ENCODE measurements at regions not wholly inside any gene's neighbourhood (a gene's known extent, or its start where the extent isn't known, plus 50 kb on each side); places are given as distances from the start of the nearest gene placed in this dataset.
"Not testable (repeated sequence)": the region's sequence is repeated elsewhere in the genome, so short reads cannot be mapped to it uniquely, and the experiment has no call there.

DNA sequence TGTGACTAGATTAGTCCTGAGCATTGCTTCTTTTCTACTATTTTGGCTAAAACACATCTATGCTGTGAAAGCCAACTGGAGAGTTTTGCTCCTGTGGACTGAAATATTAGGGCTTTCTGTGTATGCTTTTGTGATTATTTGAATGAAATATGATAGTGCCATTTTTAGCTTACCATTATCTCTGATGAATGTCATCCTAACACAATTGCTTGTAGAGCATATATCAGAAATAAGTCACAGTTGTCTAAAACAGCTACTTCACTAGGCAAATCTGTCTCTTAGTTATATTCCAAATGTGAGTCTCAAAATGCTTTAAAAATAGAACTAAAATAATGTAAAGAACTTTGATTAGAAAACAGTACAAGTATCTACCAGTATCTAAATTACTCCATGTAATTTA, 401.4 kb upstream of the PTCHD4 start:
- DNase-seq (ENCODE audit: low spot score), result no peak
- intact Hi-C loops (cut with DNase I), result no loop called here

DNA sequence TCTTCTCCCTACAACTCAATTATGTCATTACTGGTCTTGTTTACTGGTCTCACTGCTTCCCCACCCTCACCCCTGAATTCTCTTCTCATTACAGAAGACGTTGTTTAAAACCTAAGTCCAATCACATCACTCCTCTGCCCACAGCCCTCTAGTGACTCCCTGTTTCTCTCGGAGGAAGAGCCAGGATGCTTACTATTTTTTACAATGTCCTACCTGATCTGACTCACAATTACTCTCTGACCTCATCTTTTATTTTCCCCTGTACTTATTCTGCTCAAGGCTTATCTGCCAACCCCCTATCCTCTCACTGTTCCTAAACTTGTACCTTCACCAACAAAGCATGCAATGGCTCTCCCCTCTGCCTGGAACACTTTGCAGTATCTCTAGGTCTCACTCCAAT, 400.4 kb upstream of the PTCHD4 start:
- intact Hi-C loops (cut with DNase I), result no loop called here
- no peak for DNase-seq (ENCODE audit: low spot score)

DNA sequence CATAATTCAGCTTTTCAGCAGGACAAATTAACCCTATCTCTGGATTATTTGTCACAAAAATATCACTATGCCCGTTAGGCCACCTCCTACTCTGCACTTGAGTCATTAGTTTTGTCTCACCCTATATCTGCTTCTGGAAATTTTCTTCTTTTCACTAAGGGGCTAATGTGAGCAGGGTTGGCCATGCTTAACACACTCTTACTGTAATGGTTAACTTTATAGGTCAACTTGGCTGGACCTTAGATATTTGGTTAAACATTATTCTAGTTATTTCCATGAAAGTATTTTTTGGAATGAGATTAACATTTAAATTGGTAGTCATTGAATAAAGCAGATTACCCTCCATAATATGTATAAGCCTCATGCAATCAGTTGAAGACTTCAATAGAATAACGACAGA, 394.6 kb upstream of the PTCHD4 start:
- DNase-seq (ENCODE audit: low spot score), result no peak
- intact Hi-C loops (cut with DNase I), result no loop called here

DNA sequence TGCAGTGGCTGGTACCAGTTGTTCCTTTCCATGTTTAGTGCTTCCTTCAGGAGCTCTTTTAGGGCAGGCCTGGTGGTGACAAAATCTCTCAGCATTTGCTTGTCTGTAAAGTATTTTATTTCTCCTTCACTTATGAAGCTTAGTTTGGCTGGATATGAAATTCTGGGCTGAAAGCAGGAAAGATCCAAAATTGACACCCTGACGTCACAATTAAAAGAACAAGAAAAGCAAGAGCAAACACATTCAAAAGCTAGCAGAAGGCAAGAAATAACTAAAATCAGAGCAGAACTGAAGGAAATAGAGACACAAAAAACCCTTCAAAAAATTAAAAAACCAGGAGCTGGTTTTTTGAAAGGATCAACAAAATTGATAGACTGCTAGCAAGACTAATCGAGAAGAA, 382.4 kb upstream of the PTCHD4 start:
- intact Hi-C loops (cut with DNase I); DNase-seq (ENCODE audit: low spot score): not testable (repeated sequence)

DNA sequence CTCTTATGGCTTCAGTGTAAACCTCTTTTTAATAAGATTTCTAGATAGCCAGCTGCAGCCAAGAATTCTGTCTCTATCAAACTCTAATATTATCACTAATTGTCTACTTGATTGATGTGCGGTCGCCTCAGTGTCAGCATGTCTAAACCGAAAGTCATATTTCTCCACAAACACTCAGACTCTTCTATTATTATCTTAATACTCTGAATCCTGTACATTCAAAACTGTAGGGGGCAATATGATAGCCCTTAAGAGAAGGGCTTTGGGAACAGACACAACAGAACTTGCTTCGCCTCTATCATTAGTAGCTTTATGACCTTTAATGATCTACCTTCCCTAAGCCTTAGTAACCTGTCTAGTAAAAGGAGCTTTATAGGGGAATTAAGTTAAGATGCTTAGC, 379.7 kb upstream of the PTCHD4 start:
- DNase-seq (ENCODE audit: low spot score), result no peak
- intact Hi-C loops (cut with DNase I), result no loop called here

DNA sequence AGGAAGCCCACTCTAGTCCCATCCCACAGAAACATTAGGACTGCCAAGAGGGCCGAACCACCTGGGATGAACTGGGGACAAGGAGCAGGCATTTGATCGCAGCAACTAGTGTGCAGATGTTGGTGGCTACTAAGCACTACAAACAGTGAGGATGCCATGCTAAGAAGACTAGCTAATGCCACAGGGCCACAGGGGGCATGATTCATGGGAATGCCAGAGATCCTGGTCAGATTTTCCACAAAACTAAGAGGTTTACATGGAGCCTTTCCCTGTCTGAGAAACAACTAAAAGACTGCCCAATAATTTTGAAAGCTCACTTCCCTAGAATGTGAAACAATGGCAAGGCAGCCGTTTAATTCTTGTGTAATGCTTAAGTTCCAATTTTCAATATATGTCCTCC, 375.9 kb upstream of the PTCHD4 start:
- intact Hi-C loops (cut with DNase I), result no loop called here
- DNase-seq (ENCODE audit: low spot score), result no peak

DNA sequence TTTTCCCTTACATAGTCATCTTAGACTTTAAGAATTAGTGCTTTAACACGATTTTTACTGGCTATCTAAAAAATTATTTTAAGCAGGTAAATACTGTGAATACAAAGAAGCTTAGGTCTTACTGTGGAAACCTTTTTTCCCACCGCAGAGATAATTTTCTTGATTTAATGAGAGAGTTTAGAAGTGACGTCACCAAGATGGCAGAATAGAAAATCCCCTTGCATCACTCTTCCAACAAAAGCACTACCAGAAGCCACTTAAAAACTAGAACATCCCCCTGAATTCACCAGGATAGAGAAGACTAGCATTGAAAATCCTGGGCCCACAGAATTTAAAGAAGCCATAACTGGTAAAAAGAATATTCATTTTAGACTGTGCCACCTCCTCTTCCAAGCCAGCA, 375.4 kb upstream of the PTCHD4 start:
- intact Hi-C loops (cut with DNase I), result no loop called here
- no peak for DNase-seq (ENCODE audit: low spot score)

DNA sequence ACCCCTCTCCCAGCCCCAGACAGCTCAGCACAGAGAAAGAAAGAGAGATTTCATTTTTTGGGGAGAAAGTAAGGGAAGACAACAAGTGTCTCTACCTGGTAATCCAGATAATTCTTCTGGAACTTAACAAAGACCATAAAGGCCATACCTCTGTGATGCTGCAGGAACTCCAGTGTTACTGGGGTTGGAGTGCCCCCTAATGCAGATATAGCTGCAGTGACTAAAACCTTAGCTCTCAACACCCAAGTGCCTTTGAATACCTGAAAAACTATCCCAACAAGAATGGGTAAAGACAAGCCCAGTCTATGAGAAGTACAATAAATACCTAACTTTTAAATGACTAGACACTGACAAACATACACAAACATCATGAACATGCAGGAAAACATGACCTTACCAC, 365.3 kb upstream of the PTCHD4 start:
- no peak for DNase-seq (ENCODE audit: low spot score)
- intact Hi-C loops (cut with DNase I), result no loop called here

DNA sequence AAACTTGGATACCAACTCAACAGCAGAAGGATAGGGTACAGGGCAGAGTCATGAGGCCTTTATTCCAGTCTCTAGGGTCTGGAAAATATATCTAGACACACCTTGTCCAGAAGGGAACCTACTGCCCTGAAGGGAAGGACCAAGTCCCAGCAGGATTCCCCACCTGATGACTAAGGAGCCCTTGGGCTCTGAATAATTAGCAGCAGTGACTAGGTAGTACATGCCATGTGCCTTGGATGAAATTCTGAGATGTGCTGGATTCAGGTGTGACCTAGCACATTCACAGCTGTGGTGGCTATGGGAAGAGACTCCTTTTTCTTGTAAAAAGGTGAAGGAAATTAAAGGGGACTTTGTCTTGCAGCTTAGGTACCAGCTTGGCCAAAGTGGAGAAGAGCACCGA, 364.3 kb upstream of the PTCHD4 start:
- no peak for DNase-seq (ENCODE audit: low spot score)
- intact Hi-C loops (cut with DNase I), result no loop called here

DNA sequence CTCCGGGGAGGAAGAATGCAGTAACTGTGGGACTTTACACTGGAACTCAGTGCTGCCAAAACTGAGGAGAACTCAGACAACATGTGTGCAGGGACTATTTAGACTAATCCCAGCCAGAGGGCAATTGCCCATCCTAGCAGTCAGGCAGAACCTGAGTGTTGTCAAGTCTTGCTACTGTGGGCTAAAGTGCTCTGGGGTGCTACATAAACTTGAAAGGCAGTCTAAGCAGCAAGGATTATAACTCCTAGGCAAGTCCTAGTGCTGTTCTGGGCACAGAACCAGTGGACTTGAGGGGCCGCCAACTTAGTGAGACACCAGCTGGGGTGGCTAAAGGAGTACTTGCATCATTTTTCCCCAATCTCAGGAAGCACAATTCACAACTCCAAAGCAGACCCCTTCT, 363.8 kb upstream of the PTCHD4 start:
- DNase-seq (ENCODE audit: low spot score), result no peak
- intact Hi-C loops (cut with DNase I), result no loop called here

DNA sequence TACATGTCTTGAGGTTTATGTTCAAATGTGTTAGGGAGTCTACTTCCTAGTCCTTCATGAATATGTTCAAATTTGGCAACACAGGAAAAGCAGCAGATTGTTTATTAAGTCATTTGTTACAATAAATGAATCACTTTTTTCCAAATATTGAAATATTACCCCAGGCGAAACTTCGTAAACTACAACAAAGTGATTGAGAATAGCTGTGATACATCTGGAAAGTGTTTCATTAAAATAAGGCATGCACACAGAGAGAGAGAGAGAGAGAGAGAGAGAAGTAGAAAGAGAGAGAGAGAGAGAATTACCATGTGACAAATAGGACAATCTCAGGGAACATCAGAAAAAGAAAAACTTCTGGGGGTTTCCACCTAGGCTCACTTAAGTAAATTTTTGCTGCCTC, 363.1 kb upstream of the PTCHD4 start:
- intact Hi-C loops (cut with DNase I), result no loop called here
- no peak for DNase-seq (ENCODE audit: low spot score)

DNA sequence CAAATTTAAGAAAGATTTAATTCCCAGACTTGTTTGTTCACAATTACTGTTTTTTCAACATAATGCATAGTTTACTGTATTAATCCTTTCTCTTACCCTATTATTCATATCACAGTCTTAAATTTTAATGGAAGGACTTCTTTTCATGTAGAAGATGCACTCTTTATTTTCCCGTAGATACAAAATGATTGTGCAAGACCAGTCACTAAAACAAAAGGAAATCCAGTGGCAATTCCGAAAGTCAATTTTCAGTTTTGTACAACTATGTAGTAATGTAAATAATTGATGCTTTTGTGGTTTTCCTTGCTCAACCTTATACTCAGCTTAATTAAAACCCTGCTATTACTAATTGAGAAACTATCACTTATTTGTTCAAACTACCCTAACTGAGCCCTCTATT, 361.5 kb upstream of the PTCHD4 start:
- DNase-seq (ENCODE audit: low spot score), result no peak
- intact Hi-C loops (cut with DNase I), result no loop called here

DNA sequence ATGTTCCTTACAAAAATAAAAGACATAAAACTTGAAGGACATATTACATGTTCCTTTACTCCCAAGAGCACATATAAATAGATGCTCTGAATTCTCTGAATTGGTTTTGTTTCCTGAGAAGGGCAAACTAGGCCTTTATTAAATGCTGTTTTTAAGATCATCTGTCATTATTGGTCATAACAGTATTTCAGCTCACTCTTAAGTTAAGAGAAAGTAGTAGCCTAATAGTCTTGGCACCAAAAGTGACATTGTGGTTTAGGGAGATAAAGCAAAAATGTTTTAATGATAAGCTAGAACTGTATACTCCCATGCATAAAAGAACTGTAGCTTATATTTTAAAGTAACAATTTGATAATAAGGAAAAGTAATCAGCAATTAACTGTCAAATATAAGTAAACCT, 361.1 kb upstream of the PTCHD4 start:
- intact Hi-C loops (cut with DNase I), result no loop called here
- DNase-seq (ENCODE audit: low spot score), result no peak

DNA sequence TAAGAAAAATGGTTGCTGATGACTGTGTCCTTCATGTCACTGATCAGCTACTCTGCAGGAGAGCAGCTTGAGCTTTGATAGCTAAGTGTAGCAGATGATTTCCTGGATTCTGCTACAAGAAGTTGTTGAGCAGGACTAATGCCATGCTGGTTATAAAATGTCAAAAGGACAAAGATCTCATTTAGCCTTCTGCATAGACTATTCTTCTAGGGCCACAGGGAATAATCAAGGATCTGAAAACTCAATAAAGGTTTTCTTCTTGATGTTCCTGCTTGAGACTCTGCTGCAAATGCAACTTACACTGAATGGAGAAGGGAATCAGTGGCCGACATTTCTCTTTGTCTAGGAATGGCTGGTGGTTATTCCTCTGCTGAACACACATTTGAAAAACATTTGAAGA, 360.3 kb upstream of the PTCHD4 start:
- intact Hi-C loops (cut with DNase I), result no loop called here
- DNase-seq (ENCODE audit: low spot score), result no peak

DNA sequence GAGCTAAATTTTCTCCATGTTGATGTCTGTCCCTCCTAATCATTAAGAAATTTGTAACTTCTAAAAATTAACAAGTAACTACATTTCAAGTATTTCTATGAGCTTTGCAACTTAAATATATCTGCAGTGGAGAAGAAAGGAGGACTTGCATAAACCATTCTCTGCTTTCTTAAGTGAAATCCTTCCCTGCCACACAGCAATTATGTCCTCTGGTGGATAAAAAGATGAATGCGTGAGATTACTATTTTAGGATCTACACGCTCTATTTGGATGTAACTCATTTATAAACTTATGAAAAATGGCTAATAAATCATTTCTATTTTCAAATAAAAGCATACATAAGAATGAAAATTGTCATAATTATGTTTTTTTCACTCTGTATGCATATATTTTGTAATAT, 338.0 kb upstream of the PTCHD4 start:
- DNase-seq (ENCODE audit: low spot score), result no peak
- intact Hi-C loops (cut with DNase I), result no loop called here

DNA sequence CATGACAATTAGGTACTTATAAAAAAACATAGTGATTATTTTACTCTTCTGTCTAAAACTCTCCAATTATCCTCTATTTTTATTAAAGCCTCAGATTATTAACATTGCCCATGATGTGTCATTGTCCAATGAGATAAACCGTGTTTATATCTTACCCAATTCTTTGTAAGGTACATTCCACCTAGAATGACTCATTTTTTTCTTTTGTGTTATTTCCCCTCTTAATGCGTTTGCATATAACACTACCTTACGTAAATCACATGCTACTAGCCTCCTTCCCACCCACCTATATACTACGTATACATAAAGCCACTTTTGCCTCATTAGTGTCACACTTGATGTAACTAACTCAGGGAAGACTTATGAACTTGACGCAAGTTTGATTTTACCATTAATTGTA, 336.3 kb upstream of the PTCHD4 start:
- intact Hi-C loops (cut with DNase I), result no loop called here
- DNase-seq (ENCODE audit: low spot score), result no peak

DNA sequence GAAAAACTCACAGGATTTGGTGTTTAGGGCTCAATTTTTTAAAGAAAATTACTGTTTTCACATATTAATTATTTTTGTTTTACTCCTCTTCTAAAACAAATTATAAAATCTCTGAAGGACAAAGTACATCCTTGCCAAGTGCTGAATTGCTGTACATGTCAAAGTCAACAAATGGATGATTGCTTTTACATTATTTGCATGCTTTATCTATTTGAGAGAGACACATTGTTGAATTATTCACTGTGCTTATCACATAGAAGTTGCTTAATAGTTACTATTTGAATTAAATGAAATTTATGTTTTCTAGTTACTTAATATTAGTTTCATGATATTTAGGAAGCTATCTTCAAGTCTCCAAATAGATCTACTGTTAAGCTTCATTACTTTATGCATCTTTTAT, 318.6 kb upstream of the PTCHD4 start:
- intact Hi-C loops (cut with DNase I), result no loop called here
- DNase-seq (ENCODE audit: low spot score), result no peak

DNA sequence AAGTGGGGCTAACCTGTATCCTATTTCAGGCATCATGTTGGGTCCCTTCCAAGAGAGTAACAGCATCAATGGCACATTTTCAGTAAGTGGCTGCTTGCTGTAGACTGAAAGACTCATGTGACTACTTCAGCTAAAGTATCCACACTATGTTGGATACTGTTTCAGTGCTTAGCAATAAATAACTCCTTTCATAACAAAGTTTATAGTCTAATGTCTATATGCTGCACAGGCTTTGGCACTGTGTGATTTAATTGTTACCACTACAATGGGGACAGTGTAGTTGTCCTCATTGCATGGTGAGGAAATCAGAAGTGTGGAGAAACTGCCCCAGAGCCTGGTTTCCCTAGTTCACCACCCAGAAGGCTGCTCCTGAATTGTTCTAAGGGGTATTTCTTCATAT, 318.0 kb upstream of the PTCHD4 start:
- DNase-seq (ENCODE audit: low spot score), result no peak
- intact Hi-C loops (cut with DNase I), result no loop called here

DNA sequence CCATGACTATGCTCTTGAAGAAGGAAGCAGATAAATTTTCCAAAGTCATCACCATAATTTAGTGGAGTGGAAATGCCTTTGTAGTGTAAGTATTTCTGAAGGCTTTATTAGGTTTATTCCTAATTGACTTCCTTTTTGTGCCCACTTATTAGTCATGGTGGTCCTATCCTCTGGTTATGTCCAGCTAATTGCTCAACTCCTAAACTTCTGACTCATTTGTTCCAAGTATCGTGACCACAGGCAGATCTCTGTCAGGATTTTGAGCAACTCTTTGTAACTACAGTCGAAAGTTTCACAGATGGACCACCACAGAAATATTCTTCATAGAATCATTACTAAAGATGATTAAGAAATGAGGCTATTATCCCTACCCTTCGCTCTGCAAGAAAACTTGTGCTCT, 315.6 kb upstream of the PTCHD4 start:
- DNase-seq (ENCODE audit: low spot score), result no peak
- intact Hi-C loops (cut with DNase I), result no loop called here

DNA sequence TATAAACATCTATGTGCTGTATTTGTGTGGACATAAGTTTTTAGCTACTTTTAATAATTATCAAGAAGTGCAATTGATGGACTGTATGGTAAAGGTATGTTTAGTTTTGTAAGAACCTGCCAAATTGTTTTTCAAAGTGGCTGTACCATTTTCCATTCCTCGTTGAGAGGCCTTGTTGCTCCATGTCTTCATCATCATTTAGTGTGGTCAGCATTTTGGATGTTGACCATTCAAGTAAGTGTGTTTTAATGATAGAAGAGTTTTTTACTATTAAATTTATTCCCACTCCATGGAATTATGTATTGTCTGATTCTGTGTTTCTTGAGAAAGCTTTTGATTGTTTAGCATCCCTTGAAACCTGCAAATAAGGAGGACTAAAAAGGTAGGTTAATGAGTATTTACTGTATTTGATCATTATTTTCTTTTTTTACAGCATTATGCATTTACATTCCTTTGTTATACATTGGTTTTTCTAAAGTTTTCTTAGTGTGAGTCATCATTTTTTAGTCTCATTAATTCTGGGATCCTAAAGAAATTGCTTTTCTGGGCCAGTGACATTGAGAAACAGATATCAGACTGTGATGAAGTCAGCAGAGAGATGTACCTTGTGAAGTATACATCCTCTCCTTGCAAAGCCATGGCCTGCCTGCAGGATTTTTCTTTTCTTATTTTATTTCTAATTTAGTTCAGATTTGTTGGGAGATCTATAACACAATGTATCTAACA, 312.8 kb upstream of the PTCHD4 start:
- no peak for DNase-seq (ENCODE audit: low spot score)
- intact Hi-C loops (cut with DNase I), result loop anchor here in 1 of 2 donors (2.0 kb wide), 1 partner anchor 47 kb away; no protein-coding TSS in a partner anchor

DNA sequence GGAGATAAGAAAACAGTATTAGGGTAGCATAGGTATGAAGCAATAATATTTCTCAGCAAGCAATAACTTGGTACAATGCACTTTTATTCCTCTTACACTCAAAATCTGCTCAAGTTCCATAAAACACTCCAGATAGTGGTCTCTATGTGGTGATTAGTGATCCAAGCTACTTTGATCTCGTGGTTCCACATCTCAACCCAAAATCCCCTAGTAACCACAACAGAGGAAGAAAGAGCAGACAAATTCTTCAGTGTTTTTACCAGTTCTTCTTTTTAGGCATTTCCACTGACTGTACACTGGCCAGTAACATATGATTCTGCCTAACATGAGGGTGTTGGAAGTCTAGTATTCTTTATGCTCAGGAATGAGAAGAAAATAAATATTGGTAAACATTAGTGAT, 309.0 kb upstream of the PTCHD4 start:
- intact Hi-C loops (cut with DNase I), result no loop called here
- DNase-seq (ENCODE audit: low spot score), result no peak

DNA sequence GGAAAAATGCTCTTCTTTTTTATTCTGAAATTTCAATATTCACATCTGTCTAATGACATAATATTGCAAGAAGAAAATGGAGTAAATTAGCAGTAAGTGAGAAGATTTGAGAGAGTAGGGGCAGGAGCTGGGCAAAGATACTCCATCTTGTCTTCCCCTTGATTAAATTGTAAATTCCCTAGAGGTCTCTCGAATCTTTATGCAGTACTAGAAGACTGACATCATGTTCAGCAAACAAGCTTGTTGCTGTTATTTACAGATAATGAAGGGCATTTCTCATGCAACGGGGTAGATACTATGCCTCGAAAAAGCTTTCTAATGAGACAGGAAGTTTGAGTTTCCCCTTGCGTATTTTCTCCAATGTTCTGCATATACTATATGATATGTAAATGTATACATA, 306.9 kb upstream of the PTCHD4 start:
- no peak for DNase-seq (ENCODE audit: low spot score)
- intact Hi-C loops (cut with DNase I), result no loop called here
